Coronary artery (tissue), 2 donors: ENCODE measurements at regions not wholly inside any gene's neighbourhood (a gene's known extent, or its start where the extent isn't known, plus 50 kb on each side); places are given as distances from the start of the nearest gene placed in this dataset.
A peak's percentile ranks its signal among the peaks of the same experiment; 100 is the strongest.

Experiments used
- DNase-seq: peaks from one replicate; pipeline ENCODE4 v3.0.0-alpha.2; 2017; ENCODE audit warnings: low spot score
- H3K27ac ChIP-seq, 2 donors: fragments of 200-600 bp; sonication (generic); one replicate each; pipeline ENCODE4 v1.5.1; 2016 to 2019
- H3K4me3 ChIP-seq: fragments of 200-600 bp; sonication (generic); 2 replicates; pipeline ENCODE4 v1.5.1; 2016; ENCODE audit warnings: mild to moderate bottlenecking, moderate library complexity
- CTCF ChIP-seq: fragments of 200-600 bp; sonication (generic); IDR thresholded peaks from one replicate; pipeline ENCODE4 v1.5.1; 2019; ENCODE audit warnings: antibody characterized with exemption

GRCh38 chr9:94159069-94159939, 75.0 kb downstream of the PTPDC1 start:
- no peak for DNase-seq
- Histone ChIP-seq H3K4me3 (no peak overlapping the region), H3K27ac (peak overlapping the region; percentile 61 to 79)
- no peak for TF ChIP-seq CTCF

GRCh38 chr9:94160594-94161501, 76.6 kb downstream of the PTPDC1 start:
- DNase-seq: no peak
- no peak overlapping the region for H3K4me3 ChIP-seq
- peak overlapping the region; percentile 61 to 79 for H3K27ac ChIP-seq
- no peak for TF ChIP-seq CTCF

- no peak overlapping the region for H3K27ac ChIP-seq
- no peak overlapping the region for H3K4me3 ChIP-seq
- no peak for TF ChIP-seq CTCF
- no peak for DNase-seq
These were observed 77.4 kb downstream of the PTPDC1 start for GRCh38 chr9:94161673-94162072.

- TF ChIP-seq CTCF: no peak
These were observed 80.7 kb downstream of the PTPDC1 start for GRCh38 chr9:94164806-94165549.

GRCh38 chr9:94165592-94166235, 81.5 kb downstream of the PTPDC1 start:
- no peak for TF ChIP-seq CTCF
- Histone ChIP-seq H3K4me3 (peak overlapping the region; percentile 96), H3K27ac (peak overlapping the region; percentile 88 to 100)
- peak; percentile 99 for DNase-seq

More at GRCh38 chr9:94164806-94165549, 80.7 kb downstream of the PTPDC1 start:
- Histone ChIP-seq H3K27ac (peak overlapping the region in 1 of 2 donors; percentile 88), H3K4me3 (no peak overlapping the region)
- DNase-seq: no peak

GRCh38 chr9:94166236-94166975, 82.1 kb downstream of the PTPDC1 start:
- no peak for TF ChIP-seq CTCF
- Histone ChIP-seq H3K4me3 (peak overlapping the region; percentile 96), H3K27ac (peak overlapping the region; percentile 88 to 100)
- DNase-seq: peak; percentile 99
